ENCODE measurements at regions not wholly inside any gene's neighbourhood (a gene's known extent, or its start where the extent isn't known, plus 50 kb on each side); places are given as distances from the start of the nearest gene placed in this dataset.

- intact Hi-C loops (cut with micrococcal nuclease), result no loop called here
- 15% methylated on average over 3 of the region's 3 CpGs for WGBS (ENCODE audit: insufficient coverage, low coverage, missing lambda C conversion rate)
- BruUV-seq (replicated peaks), result no TSS peak
These were observed 1413.9 kb upstream of the ADGRB3 start for GRCh38 chr6:67221226-67221625.

GRCh38 chr6:67219346-67219745, 1415.7 kb upstream of the ADGRB3 start:
- BruUV-seq (replicated peaks), result no TSS peak
- H3K79me2 ChIP-seq (ENCODE audit: control insufficient read depth, insufficient read depth, low read length), result no peaks in the 10 kb centered on the region
- H4K20me1 ChIP-seq (replicated peaks; ENCODE audit: control insufficient read depth, insufficient read depth, low read length), result no peaks in the 10 kb centered on the region
- FAIRE-seq (no peak), DNase-seq (ENCODE audit: extremely low read depth in 1 of 4, low spot score in 3 of 4) (no peak), ATAC-seq (no peak)
- ChIA-PET CTCF (ENCODE audit: low intra/inter-chr PET ratio) (no interaction called here), POLR2A (no interaction called here)
- 26% methylated on average over 2 of the region's 2 CpGs for WGBS (ENCODE audit: insufficient coverage, low coverage, missing lambda C conversion rate)
- no peaks in the 10 kb centered on the region for H3K27me3 ChIP-seq (ENCODE audit: control insufficient read depth in 2 of 2, insufficient read depth in 2 of 2, low read length in 2 of 2)
- H3K9me3 ChIP-seq (replicated peaks; ENCODE audit: control insufficient read depth, insufficient read depth, low read depth, low read length), result peaks cover 2% of the 10 kb centered on the region; the same call in 1 of the 2 replicates
- intact Hi-C loops (cut with micrococcal nuclease), result no loop called here
- no peak overlapping the region for H3K27ac ChIP-seq (ENCODE audit: extremely low read depth, low read depth, low read length)
- no peak overlapping the region for H3K4me2 ChIP-seq (ENCODE audit: insufficient read depth, low read length)
- H2AFZ ChIP-seq (ENCODE audit: low read depth, low read length), result 0 out of 2 replicates have a peak overlapping the region, but pooled peaks have one; percentile 44
- no peaks in the 10 kb centered on the region for H3K9me1 ChIP-seq (ENCODE audit: control insufficient read depth, insufficient read depth, low read length)
- H3K4me1 ChIP-seq (replicated peaks in 1 of 2; ENCODE audit: control insufficient read depth in 2 of 2, insufficient read depth in 2 of 2, low read length in 2 of 2), result no peaks in the 10 kb centered on the region
- no peaks in the 10 kb centered on the region for H3K36me3 ChIP-seq (ENCODE audit: control insufficient read depth, insufficient read depth, low read length)
- in situ Hi-C loops (cut with MboI), result no loop called here
- H3K9ac ChIP-seq (ENCODE audit: insufficient read depth in 1 of 2, low read depth in 2 of 2, low read length in 2 of 2), result no peak overlapping the region
- no peak overlapping the region for H3K4me3 ChIP-seq
- TF ChIP-seq ZNF717 (CRISPR knock-in tag; IDR thresholded peaks at IDR 0.05), result no peak
- no peak for TF ChIP-seq BCL6 (CRISPR knock-in tag; IDR thresholded peaks at IDR 0.05)
- TF ChIP-seq EGR1 (conservative IDR thresholded peaks at IDR 0.05), result no peak
- no peak for TF ChIP-seq ZNF609 (CRISPR knock-in tag; IDR thresholded peaks at IDR 0.05; ENCODE audit: borderline replicate concordance)
- no peak for TF ChIP-seq BRD9 (IDR thresholded peaks at IDR 0.05; ENCODE audit: low read depth, partially characterized antibody)
- TF ChIP-seq KLF6 (CRISPR knock-in tag; IDR thresholded peaks at IDR 0.05; ENCODE audit: borderline replicate concordance), result no peak

More at GRCh38 chr6:67221226-67221625, 1413.9 kb upstream of the ADGRB3 start:
- no peaks in the 10 kb centered on the region for H3K79me2 ChIP-seq (ENCODE audit: control insufficient read depth, insufficient read depth, low read length)
- no peaks in the 10 kb centered on the region for H3K9me1 ChIP-seq (ENCODE audit: control insufficient read depth, insufficient read depth, low read length)
- no peak overlapping the region for H2AFZ ChIP-seq (ENCODE audit: low read depth, low read length)
- no peaks in the 10 kb centered on the region for H3K36me3 ChIP-seq (ENCODE audit: control insufficient read depth, insufficient read depth, low read length)
- FAIRE-seq (no peak), DNase-seq (ENCODE audit: extremely low read depth in 1 of 4, low spot score in 3 of 4) (no peak), ATAC-seq (no peak)
- ChIA-PET CTCF (ENCODE audit: low intra/inter-chr PET ratio) (no interaction called here), POLR2A (no interaction called here)
- H3K9ac ChIP-seq (ENCODE audit: insufficient read depth in 1 of 2, low read depth in 2 of 2, low read length in 2 of 2), result no peak overlapping the region
- no peaks in the 10 kb centered on the region for H3K27me3 ChIP-seq (ENCODE audit: control insufficient read depth in 2 of 2, insufficient read depth in 2 of 2, low read length in 2 of 2)
- H4K20me1 ChIP-seq (replicated peaks; ENCODE audit: control insufficient read depth, insufficient read depth, low read length), result no peaks in the 10 kb centered on the region
- no peak overlapping the region for H3K27ac ChIP-seq (ENCODE audit: extremely low read depth, low read depth, low read length)
- H3K9me3 ChIP-seq (replicated peaks; ENCODE audit: control insufficient read depth, insufficient read depth, low read depth, low read length), result peaks cover 2% of the 10 kb centered on the region; the same call in 1 of the 2 replicates
- no peak overlapping the region for H3K4me3 ChIP-seq
- H3K4me2 ChIP-seq (ENCODE audit: insufficient read depth, low read length), result no peak overlapping the region
- TF ChIP-seq ZBTB9 (CRISPR knock-in tag; IDR thresholded peaks at IDR 0.05), result no peak
- no peak for TF ChIP-seq CCNT2 (IDR thresholded peaks at IDR 0.05; ENCODE audit: borderline replicate concordance, extremely low read depth, insufficient read length, low read depth, low read length)
- H3K4me1 ChIP-seq (replicated peaks in 1 of 2; ENCODE audit: control insufficient read depth in 2 of 2, insufficient read depth in 2 of 2, low read length in 2 of 2), result no peaks in the 10 kb centered on the region
- in situ Hi-C loops (cut with MboI), result no loop called here

All from K562 (cell line).